ENCODE measurements at regions not wholly inside any gene's neighbourhood (a gene's known extent, or its start where the extent isn't known, plus 50 kb on each side); places are given as distances from the start of the nearest gene placed in this dataset.

- Histone ChIP-seq H3K27me3 (replicated peaks; ENCODE audit: control insufficient read depth, insufficient read depth, low read length) (no peaks in the 10 kb centered on the region), H3K4me3 (ENCODE audit: low read depth, low read length) (no peak overlapping the region), H3K36me3 (ENCODE audit: control insufficient read depth, insufficient read depth, low read length) (no peaks in the 10 kb centered on the region; the same call in 1 of the 2 replicates), H3K9me3 (no peaks in the 10 kb centered on the region), H3K4me1 (peaks cover 22% of the 10 kb centered on the region)
- intact Hi-C loops (cut with micrococcal nuclease; ENCODE audit: unreplicated experiment) = no loop called here
- H3K4me1 Mint-ChIP-seq (ENCODE audit: low read depth, unreplicated experiment) = peaks cover 14% of the 10 kb centered on the region
- H3K36me3 Mint-ChIP-seq (ENCODE audit: insufficient read depth, unreplicated experiment) = no peaks in the 10 kb centered on the region
- H3K4me3 Mint-ChIP-seq (ENCODE audit: unreplicated experiment) = no peak overlapping the region
- TF ChIP-seq, protein P1, sequence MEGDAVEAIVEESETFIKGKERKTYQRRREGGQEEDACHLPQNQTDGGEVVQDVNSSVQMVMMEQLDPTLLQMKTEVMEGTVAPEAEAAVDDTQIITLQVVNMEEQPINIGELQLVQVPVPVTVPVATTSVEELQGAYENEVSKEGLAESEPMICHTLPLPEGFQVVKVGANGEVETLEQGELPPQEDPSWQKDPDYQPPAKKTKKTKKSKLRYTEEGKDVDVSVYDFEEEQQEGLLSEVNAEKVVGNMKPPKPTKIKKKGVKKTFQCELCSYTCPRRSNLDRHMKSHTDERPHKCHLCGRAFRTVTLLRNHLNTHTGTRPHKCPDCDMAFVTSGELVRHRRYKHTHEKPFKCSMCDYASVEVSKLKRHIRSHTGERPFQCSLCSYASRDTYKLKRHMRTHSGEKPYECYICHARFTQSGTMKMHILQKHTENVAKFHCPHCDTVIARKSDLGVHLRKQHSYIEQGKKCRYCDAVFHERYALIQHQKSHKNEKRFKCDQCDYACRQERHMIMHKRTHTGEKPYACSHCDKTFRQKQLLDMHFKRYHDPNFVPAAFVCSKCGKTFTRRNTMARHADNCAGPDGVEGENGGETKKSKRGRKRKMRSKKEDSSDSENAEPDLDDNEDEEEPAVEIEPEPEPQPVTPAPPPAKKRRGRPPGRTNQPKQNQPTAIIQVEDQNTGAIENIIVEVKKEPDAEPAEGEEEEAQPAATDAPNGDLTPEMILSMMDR (IDR thresholded peaks at IDR 0.05; ENCODE audit: insufficient read depth in 1 of 2, low read depth in 1 of 2, low read length in 1 of 2, severe bottlenecking in 1 of 2, unreplicated experiment in 1 of 2) = no peak
- BruUV-seq (replicated peaks) = no TSS peak
- H3K27ac Mint-ChIP-seq (ENCODE audit: unreplicated experiment) = no peak overlapping the region
- DNase-seq = no peak
- CTCF ChIA-PET = interaction anchor here (1.0 kb wide), 1 partner anchor 10 kb away, joined by 6 read pairs; no protein-coding TSS in a partner anchor
- POLR2A ChIA-PET = no interaction called here
- H3K9me3 Mint-ChIP-seq (ENCODE audit: unreplicated experiment) = no peaks in the 10 kb centered on the region
- no peaks in the 10 kb centered on the region for H3K27me3 Mint-ChIP-seq (ENCODE audit: insufficient read depth, unreplicated experiment)
These were observed 848.9 kb downstream of the REEP3 start for GRCh38 chr10:64369885-64370773.

GRCh38 chr10:64374346-64374745, 853.1 kb downstream of the REEP3 start:
- no peak overlapping the region for H3K27ac Mint-ChIP-seq (ENCODE audit: unreplicated experiment)
- peaks cover 27% of the 10 kb centered on the region for H3K4me1 ChIP-seq
- H3K4me1 Mint-ChIP-seq (ENCODE audit: low read depth, unreplicated experiment) = peaks cover 15% of the 10 kb centered on the region
- no peak for DNase-seq
- no peaks in the 10 kb centered on the region for H3K36me3 ChIP-seq (ENCODE audit: control insufficient read depth, insufficient read depth, low read length)
- ChIA-PET CTCF (no interaction called here), POLR2A (no interaction called here)
- intact Hi-C loops (cut with micrococcal nuclease; ENCODE audit: unreplicated experiment) = no loop called here
- H3K27me3 Mint-ChIP-seq (ENCODE audit: insufficient read depth, unreplicated experiment) = no peaks in the 10 kb centered on the region
- H3K36me3 Mint-ChIP-seq (ENCODE audit: insufficient read depth, unreplicated experiment) = no peaks in the 10 kb centered on the region
- TF ChIP-seq, protein P1 (IDR thresholded peaks at IDR 0.05; ENCODE audit: insufficient read depth in 1 of 2, low read depth in 1 of 2, low read length in 1 of 2, severe bottlenecking in 1 of 2, unreplicated experiment in 1 of 2) = no peak
- no peaks in the 10 kb centered on the region for H3K27me3 ChIP-seq (replicated peaks; ENCODE audit: control insufficient read depth, insufficient read depth, low read length)
- no peak overlapping the region for H3K4me3 ChIP-seq (ENCODE audit: low read depth, low read length)
- H3K9me3 ChIP-seq = no peaks in the 10 kb centered on the region
- no TSS peak for BruUV-seq (replicated peaks)
- H3K9me3 Mint-ChIP-seq (ENCODE audit: unreplicated experiment) = no peaks in the 10 kb centered on the region
- no peak overlapping the region for H3K4me3 Mint-ChIP-seq (ENCODE audit: unreplicated experiment)

GRCh38 chr10:64376167-64376566, 855.0 kb downstream of the REEP3 start:
- DNase-seq = peak in 1 of 2 experiments; percentile 15
- Histone ChIP-seq H3K9me3 (no peaks in the 10 kb centered on the region), H3K4me3 (ENCODE audit: low read depth, low read length) (no peak overlapping the region), H3K4me1 (peaks cover 14% of the 10 kb centered on the region; the same call in 1 of the 2 replicates), H3K36me3 (ENCODE audit: control insufficient read depth, insufficient read depth, low read length) (no peaks in the 10 kb centered on the region), H3K27me3 (replicated peaks; ENCODE audit: control insufficient read depth, insufficient read depth, low read length) (no peaks in the 10 kb centered on the region)
- Mint-ChIP-seq H3K4me3 (ENCODE audit: unreplicated experiment) (no peak overlapping the region), H3K27me3 (ENCODE audit: insufficient read depth, unreplicated experiment) (no peaks in the 10 kb centered on the region), H3K4me1 (ENCODE audit: low read depth, unreplicated experiment) (peaks cover 6% of the 10 kb centered on the region), H3K36me3 (ENCODE audit: insufficient read depth, unreplicated experiment) (no peaks in the 10 kb centered on the region), H3K9me3 (ENCODE audit: unreplicated experiment) (no peaks in the 10 kb centered on the region), H3K27ac (ENCODE audit: unreplicated experiment) (no peak overlapping the region)
- CTCF ChIA-PET = interaction anchor here (0.5 to 1.1 kb wide), 2 partner anchors 9 to 260 kb away, joined by 3 to 6 read pairs; no protein-coding TSS in a partner anchor
- BruUV-seq (replicated peaks) = no TSS peak
- TF ChIP-seq, protein P1 (IDR thresholded peaks at IDR 0.05; ENCODE audit: insufficient read depth in 1 of 2, low read depth in 1 of 2, low read length in 1 of 2, severe bottlenecking in 1 of 2, unreplicated experiment in 1 of 2) = peak in 1 of 2 experiments; percentile 37
- intact Hi-C loops (cut with micrococcal nuclease; ENCODE audit: unreplicated experiment) = loop anchor here (1.0 kb wide), 2 partner anchors 284 to 335 kb away; no protein-coding TSS in a partner anchor
- POLR2A ChIA-PET = no interaction called here

Data from Caco-2 (cell line).